ENCODE measurements at regions not wholly inside any gene's neighbourhood (a gene's known extent, or its start where the extent isn't known, plus 50 kb on each side); places are given as distances from the start of the nearest gene placed in this dataset.

DNA sequence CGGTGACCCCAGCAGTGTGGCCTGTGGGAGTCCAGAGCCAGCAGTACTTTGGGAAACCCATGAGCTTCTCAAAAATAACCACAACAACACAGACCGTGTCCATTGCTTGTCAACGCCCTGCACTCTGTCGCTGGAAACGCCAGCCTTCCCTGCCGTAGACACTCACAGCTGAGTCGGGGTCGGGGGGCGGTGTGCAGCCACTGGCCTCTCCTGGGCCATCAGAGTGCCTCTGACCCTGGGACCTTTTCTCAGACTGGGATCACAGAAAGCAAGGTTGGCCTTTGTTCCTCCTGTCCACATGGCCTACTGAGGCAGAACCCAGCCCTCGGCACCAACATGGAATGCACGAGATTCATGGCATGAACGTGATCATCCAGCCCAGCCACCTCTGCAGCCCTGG lies 95.7 kb downstream of the TUBA3C start:
- no peak overlapping the region for H4K8ac ChIP-seq (ENCODE audit: low read depth in 2 of 2, low read length in 2 of 2)
- CTCF ChIA-PET = no interaction called here
- ATAC-seq (ENCODE audit: low read depth) (no peak), DNase-seq (no peak)
- no peak overlapping the region for H4K5ac ChIP-seq (ENCODE audit: low read depth, low read length)
- H2AK9ac ChIP-seq (replicated peaks; ENCODE audit: low read depth, low read length, poor library complexity) = no peak overlapping the region
- H2AFZ ChIP-seq (replicated peaks; ENCODE audit: low read length, poor library complexity) = no peak overlapping the region
- H3K9me1 ChIP-seq (ENCODE audit: insufficient read depth, low read length) = no peaks in the 10 kb centered on the region
- no peaks in the 10 kb centered on the region for H3K27me3 ChIP-seq (ENCODE audit: control insufficient read depth, insufficient read depth, low read length)
- H3K36me3 ChIP-seq (ENCODE audit: control insufficient read depth, insufficient read depth, low read length) = no peaks in the 10 kb centered on the region
- in situ Hi-C loops (cut with MboI; ENCODE audit: low sequenced_read_pairs) (no loop called here), intact Hi-C loops (cut with micrococcal nuclease) (no loop called here), dilution Hi-C loops (cut with HindIII; ENCODE audit: low sequenced_read_pairs, unreplicated experiment) (no loop called here)
- no peaks in the 10 kb centered on the region for H3K4me1 ChIP-seq (ENCODE audit: control insufficient read depth, insufficient read depth, low read length)
- no peak overlapping the region for H3K4me3 ChIP-seq (ENCODE audit: insufficient read depth, low read depth, low read length)
- peaks cover 52% of the 10 kb centered on the region for H3K9me3 ChIP-seq (ENCODE audit: control insufficient read depth, insufficient read depth, low read length)
- no peak overlapping the region for H3K9ac ChIP-seq (ENCODE audit: low read depth, low read length)
- 92% methylated on average over 8 of the region's 12 CpGs; no CpG with 5 or more reads in 1 of the 2 experiments for WGBS, 2 experiments (ENCODE audit: extremely low coverage in 2 of 2, insufficient read length in 1 of 2)
- no peak overlapping the region for H4K91ac ChIP-seq (ENCODE audit: insufficient read depth, low read depth, low read length)
- H3K4me2 ChIP-seq (ENCODE audit: low read depth, low read length) = no peak overlapping the region
- H3K79me1 ChIP-seq (ENCODE audit: low read depth in 1 of 2, low read length in 2 of 2) = no peaks in the 10 kb centered on the region
- TF ChIP-seq, protein P1, sequence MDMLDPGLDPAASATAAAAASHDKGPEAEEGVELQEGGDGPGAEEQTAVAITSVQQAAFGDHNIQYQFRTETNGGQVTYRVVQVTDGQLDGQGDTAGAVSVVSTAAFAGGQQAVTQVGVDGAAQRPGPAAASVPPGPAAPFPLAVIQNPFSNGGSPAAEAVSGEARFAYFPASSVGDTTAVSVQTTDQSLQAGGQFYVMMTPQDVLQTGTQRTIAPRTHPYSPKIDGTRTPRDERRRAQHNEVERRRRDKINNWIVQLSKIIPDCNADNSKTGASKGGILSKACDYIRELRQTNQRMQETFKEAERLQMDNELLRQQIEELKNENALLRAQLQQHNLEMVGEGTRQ (IDR thresholded peaks at IDR 0.05; ENCODE audit: low read depth, low read length) = no peak
- TF ChIP-seq FOS (IDR thresholded peaks at IDR 0.05; ENCODE audit: low read depth, low read length) = no peak
- no peak for TF ChIP-seq CHD1 (IDR thresholded peaks at IDR 0.05; ENCODE audit: low read depth, low read length)
- no peak for TF ChIP-seq ELK1 (IDR thresholded peaks at IDR 0.05; ENCODE audit: borderline replicate concordance, low read depth, low read length)
- TF ChIP-seq RAD21 (IDR thresholded peaks at IDR 0.05; ENCODE audit: low read length) = no peak
- TF ChIP-seq MAZ (IDR thresholded peaks at IDR 0.05; ENCODE audit: borderline replicate concordance, low read depth, low read length) = no peak
- no peak for TF ChIP-seq CEBPB (IDR thresholded peaks at IDR 0.05; ENCODE audit: low read depth, low read length)
- TF ChIP-seq RFX5 (IDR thresholded peaks at IDR 0.05; ENCODE audit: low read depth, low read length) = no peak
- TF ChIP-seq NFE2L2 (IDR thresholded peaks at IDR 0.05; ENCODE audit: low read depth, low read length) = no peak
- TF ChIP-seq SMC3 (IDR thresholded peaks at IDR 0.05; ENCODE audit: low read depth, low read length) = no peak
- no peak for TF ChIP-seq MAFK (IDR thresholded peaks at IDR 0.05; ENCODE audit: low read depth, low read length)
- no peak overlapping the region for H3K23ac ChIP-seq (ENCODE audit: low read depth, low read length)
- H2BK5ac ChIP-seq (ENCODE audit: low read depth, low read length, poor library complexity, severe bottlenecking) = no peak overlapping the region
- no peak overlapping the region for H3K18ac ChIP-seq (ENCODE audit: low read depth, low read length)
- POLR2A ChIA-PET (ENCODE audit: unreplicated experiment) = no interaction called here
- no peak overlapping the region for H2BK20ac ChIP-seq (ENCODE audit: low read depth, low read length)
- no peak overlapping the region for H3K14ac ChIP-seq (replicated peaks; ENCODE audit: low read depth, low read length)
- H4K20me1 ChIP-seq (ENCODE audit: insufficient read depth, low read length) = no peaks in the 10 kb centered on the region
- no peak overlapping the region for H2BK15ac ChIP-seq (ENCODE audit: low read depth, low read length)
- no peak overlapping the region for H3K56ac ChIP-seq (ENCODE audit: extremely low read depth, insufficient read depth, low read length)
- no peak overlapping the region for H2BK120ac ChIP-seq (ENCODE audit: low read depth, low read length)
- no TSS peak for BruUV-seq (replicated peaks)
- no peak overlapping the region for H3K27ac ChIP-seq (ENCODE audit: insufficient read depth, low read length)
- no peak overlapping the region for H3K4ac ChIP-seq (ENCODE audit: low read depth, low read length)
- no peak overlapping the region for H2AK5ac ChIP-seq (ENCODE audit: low read depth, low read length)
